ENCODE measurements at regions not wholly inside any gene's neighbourhood (a gene's known extent, or its start where the extent isn't known, plus 50 kb on each side); places are given as distances from the start of the nearest gene placed in this dataset.

DNA sequence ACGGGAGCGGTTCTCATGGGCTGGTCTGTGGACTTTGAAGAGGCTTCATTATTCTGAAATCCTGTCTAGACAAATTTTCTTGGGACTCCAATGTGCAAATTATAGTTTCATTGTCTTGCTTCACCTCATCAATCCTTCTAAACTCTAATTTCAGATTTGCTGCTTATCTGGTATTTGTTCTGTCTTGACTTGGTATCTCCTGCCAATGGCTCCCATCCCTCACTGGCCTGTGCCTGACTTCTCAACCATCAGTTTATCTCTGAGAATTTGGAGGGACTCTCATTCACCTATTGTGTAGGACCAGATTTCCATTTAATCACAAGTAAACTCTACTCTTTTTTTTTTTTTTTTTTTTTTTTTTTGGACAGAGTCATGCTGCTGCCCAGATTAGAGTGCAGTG lies 960.2 kb upstream of the NR2F2 start:
- no peak for TF ChIP-seq CTCF (IDR thresholded peaks at IDR 0.05; ENCODE audit: low read length)
- no peak for TF ChIP-seq EZH2 (IDR thresholded peaks at IDR 0.05; ENCODE audit: borderline replicate concordance, low read length)
